NCI-H1694 (cell line): ENCODE measurements at regions not wholly inside any gene's neighbourhood (a gene's known extent, or its start where the extent isn't known, plus 50 kb on each side); places are given as distances from the start of the nearest gene placed in this dataset.

Source experiments
- DNase-seq: peaks from one replicate; lab custom pipeline; 2025; lab: John Stamatoyannopoulos, UW

DNA sequence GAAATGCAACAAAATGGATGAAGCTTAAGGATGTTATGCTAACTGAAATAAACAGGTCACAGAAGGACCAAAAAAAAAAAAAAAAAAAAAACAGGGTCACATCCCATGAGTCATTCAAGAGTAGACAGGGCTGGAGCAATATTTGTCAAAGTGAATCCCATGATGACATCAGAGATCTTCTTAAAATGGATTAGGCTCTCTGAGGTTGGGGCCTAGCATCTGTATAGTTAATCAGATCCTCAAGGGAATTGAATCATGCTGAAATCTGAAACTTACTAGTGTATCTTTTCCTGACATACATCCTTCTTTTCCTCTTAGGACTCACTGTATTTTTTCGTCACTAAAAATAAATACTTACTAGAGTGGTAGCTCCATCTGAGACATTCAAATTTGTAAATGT lies 380.6 kb upstream of the NXPH2 start:
- no peak for DNase-seq

DNA sequence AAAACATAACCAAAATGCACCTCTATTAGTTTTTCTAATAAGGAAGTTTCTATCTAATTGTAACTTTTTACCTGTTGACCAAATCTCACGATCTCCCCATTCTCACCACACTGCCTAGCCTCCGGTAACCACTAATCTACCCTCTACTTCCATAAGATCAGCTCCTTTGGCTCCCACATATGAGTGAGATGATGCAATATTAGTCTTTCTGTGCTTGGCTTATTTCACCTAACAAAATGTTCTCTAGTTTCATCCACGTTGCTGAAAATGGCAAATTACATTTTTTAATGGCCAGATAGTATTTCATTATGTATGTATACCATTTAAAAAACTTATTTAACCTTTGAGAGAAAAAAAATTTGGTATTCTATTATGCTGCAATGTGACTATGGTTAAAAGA lies 379.0 kb upstream of the NXPH2 start:
- no peak for DNase-seq

DNA sequence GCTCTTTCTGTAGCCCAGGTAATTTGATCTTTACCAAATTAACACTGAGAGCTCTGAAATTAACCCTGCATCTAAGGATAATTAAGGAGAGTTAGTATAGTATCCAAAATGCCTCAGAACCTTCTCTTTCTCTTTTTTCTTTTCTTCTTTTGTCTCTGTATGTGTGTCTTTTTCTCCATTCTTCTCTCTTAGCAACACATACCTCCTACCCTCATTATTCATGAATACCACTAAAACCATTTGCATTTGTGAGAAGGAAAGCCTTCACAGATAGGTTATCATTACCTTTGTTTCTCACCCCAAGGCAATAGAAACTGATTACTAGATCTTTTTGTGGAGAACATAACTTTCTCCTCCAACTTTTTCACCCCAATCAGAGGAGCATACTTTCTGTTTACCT lies 376.5 kb upstream of the NXPH2 start:
- DNase-seq, result no peak

DNA sequence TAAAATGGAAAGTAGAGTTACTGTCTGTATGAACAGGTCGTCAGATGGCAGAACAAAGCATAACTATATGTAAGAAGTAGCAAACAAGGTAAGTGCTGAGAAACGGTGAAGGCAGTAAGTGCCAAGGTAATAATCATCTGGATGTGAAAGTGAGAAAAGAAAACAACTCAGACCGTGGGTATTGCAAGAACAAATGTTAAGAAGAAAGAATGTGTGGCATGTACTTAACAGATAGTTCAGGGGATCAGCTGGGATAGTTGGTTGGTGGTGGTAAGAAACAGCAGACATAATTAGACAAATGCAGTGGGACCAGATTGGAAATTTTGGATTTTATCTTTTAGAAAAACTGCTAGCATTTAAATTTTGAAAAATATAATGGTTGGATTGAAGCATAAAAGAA lies 375.8 kb upstream of the NXPH2 start:
- no peak for DNase-seq

DNA sequence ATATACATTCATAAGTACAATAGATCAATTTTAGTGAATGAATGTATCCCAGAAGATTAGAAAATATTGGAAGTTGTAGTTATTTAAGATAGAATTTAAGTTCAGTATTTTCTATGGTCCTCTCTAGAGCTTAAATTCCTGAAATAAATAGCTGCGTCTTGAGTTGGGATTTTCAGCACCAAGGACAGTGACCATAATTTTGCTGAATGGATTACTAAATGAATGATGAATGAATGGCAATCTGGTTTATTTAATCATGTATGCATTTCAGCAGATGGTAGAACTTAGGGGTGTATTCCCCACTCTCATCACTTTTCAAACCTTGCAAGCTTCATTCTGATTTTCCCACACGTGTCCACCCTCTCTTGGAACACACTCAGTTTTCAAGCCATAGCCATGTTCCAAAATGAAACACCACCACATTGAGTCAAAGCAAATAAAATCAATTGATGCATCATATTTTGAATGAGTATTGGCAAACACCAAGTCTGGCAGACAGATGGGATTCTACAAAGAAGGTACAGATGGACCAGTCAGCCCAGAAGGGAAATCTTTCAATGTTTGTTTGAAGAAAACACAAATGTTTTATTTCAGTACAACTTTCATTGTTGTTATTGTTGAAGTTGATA lies 362.2 kb upstream of the NXPH2 start:
- no peak for DNase-seq

- DNase-seq, result no peak
These were observed 344.1 kb upstream of the NXPH2 start for GRCh38 chr2:139124271-139124670.

DNA sequence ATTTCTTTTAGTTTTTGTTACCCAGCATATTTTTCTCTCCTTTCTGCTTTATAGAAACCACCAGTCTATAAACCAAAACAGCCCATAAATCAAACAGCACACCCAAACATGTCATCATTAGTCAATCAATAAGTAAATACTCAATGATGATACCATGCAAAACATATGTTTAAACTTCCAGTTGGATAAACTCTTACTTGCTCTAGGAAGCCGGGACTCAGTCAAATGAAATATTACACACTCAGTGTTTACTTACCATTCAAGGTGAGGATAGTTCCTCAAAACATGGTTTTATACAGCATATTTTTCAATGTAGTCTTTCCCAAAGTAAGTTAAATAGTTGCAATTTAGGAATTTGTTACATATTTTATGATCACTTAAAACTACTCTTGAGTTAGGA lies 343.6 kb upstream of the NXPH2 start:
- no peak for DNase-seq

- DNase-seq, result no peak
These were observed 342.5 kb upstream of the NXPH2 start for GRCh38 chr2:139122711-139123158.

GRCh38 chr2:139099721-139100120 lies 319.5 kb upstream of the NXPH2 start:
- DNase-seq, result no peak

DNA sequence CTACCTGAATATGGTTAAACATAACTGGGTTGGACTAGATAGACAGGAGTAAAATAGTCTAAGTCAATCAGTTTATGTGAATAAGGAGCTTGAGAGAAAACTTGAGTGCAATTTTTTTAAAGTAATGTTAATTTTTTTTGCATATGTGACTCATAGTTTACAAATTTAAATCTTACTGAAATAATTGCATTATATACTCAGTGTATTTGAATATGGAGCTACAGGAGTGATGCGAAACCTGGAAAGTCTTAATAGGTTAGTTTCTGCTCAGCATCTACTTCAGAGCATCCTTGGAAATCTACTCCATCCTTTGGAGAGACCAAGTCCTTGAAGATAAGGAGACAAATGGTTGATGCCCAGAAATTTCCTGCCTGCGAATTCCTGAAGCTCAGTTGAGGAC lies 318.8 kb upstream of the NXPH2 start:
- no peak for DNase-seq

DNA sequence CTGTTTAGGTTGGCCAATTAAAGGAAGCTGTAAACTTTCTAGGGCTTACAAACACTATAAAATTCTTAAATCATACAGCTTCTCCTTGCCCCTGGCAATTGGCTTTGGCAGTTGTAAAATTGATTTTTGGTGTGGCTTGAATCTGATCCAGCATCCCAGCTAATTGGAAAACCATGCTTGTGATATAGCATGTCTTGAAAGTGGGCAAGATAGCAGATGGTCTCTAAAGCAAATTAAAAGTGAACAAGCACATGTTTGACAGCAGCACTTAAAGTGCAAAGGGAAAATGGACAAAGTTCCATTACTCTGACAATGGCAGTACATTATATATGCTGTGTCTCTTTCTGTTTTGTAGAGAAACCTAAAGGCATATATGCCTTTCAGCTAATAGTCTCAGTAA lies 302.9 kb upstream of the NXPH2 start:
- DNase-seq, result no peak

GRCh38 chr2:139080244-139080643 lies 300.1 kb upstream of the NXPH2 start:
- DNase-seq, result no peak

- no peak for DNase-seq
These were observed 299.1 kb upstream of the NXPH2 start for GRCh38 chr2:139079311-139079710.

- DNase-seq, result no peak
These were observed 298.2 kb upstream of the NXPH2 start for GRCh38 chr2:139078376-139078775.

- DNase-seq, result no peak
These were observed 297.0 kb upstream of the NXPH2 start for GRCh38 chr2:139077099-139077737.

DNA sequence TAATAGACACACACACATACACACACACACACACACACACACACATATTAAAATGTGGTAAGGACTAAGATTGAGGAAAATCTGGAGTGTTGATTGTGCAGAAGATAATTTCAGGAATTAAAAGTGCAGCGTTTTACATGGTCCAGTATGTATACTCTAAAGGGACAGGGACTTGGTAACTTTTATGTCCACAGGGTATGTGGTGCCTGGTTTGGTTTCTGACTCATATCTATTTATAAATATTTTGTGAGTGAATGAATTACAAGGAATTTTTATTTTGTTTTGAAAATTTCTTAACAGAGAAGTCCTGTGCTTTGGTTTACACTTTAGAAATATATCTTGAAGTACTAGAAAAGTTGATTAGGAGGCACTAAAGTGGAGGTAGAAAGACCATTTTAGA lies 287.7 kb upstream of the NXPH2 start:
- DNase-seq, result no peak

DNA sequence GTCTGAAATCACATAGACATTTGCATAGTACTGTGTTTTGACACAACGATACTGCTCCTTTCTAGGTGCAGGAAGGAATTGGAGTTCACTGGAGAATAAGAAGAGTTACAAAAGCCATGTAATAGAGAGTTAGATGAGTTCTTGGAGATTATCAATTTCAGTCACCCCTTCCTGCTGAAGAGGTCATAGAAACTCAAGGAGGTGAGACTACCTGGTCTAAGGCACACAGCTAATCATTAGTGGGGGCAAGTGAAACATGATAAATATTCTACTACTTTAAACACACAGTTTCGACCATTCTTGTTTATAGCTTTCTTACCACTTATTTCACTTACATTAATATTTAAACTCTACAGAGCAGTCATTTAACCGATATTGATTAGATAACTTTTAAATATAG lies 286.9 kb upstream of the NXPH2 start:
- no peak for DNase-seq

GRCh38 chr2:139064159-139064558 lies 284.0 kb upstream of the NXPH2 start:
- DNase-seq, result no peak

GRCh38 chr2:139059617-139060016 lies 279.4 kb upstream of the NXPH2 start:
- no peak for DNase-seq

DNA sequence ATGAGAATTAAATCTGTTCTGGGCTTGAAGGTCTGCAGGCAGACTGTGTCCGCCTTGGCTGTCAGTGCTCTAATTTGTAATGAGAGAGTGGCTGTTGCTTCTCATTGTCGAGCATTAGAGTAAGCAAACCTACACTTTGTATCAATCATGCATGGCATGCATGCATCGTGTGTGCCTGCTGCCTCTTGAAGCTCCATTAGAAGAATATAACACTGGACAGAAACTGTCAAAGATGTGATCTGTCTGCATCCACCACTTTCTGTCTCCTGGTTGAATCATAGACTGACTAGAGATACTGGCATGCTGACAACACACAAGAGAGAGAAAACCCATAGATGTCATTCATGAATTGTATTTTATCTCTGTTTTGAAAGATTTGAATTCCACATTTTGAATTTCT lies 275.0 kb upstream of the NXPH2 start:
- no peak for DNase-seq

DNA sequence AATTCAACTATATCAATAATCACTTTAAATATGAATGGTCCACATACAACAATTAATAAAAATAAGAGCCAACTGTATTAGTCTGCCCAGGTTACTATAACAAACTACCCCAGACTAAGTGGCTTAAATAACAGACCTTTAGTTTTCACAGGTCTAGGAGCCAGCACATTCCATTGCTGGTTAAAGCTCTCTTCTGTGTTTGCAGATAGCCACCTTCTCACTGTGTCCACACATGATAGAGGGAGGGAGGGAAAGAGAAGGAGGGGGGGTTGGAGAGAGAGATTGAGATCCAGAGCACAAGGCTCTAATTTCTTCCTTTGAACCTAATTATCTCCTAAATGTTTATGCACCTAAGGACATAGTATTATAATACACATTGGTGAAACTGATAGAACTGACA lies 267.8 kb upstream of the NXPH2 start:
- DNase-seq, result no peak

GRCh38 chr2:139045524-139045923 lies 265.3 kb upstream of the NXPH2 start:
- DNase-seq, result no peak

DNA sequence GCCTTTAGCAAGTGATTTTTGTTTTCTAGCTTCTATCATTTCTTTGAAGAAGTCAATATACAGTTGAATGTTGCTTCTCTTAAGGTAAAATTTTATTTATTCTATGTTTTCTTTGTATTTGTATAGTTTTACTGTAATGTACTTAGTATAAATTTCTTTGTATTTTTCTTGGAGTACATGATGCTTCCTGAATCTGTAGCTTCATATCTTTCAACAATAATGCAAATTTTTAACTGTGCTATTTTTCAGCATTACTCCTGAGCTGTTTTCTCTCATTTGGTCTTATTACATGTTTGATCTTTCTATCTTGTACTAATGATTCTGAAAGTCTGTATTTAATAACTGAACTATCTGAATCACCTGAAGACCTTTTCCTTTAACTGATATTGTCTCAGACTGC lies 253.9 kb upstream of the NXPH2 start:
- DNase-seq, result no peak

DNA sequence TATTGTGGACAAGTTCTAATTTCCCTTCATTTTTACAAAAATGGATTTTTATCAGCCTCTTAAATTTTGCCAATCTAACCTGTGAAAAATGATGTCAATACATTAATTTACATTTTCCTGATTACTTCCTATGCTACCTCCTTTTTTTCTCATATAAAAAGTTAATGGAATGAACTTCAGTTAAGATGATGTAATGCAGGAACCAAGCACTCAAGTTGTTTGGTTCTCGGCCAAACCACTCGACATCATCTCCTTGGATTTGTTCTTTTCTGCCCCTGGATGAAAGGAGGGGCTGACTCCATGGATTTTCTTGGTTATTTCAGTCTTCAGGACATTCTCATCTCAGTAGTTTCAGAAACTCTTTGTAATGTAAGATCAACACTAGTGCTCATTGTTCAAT lies 253.1 kb upstream of the NXPH2 start:
- no peak for DNase-seq
